T-helper 2 cell treated with Interferon-gamma antibody and Interleukin-4, amounts not matched to agents 5 μg/mL and 100 μg/mL, for 36 hours (primary cell): ENCODE measurements at regions not wholly inside any gene's neighbourhood (a gene's known extent, or its start where the extent isn't known, plus 50 kb on each side); places are given as distances from the start of the nearest gene placed in this dataset.
"Not testable (repeated sequence)": the region's sequence is repeated elsewhere in the genome, so short reads cannot be mapped to it uniquely, and the experiment has no call there.

Source experiments
- DNase-seq: peaks from one replicate; pipeline ENCODE4 v3.0.0; 2021; ENCODE audit warnings: low spot score
- H3K27ac Mint-ChIP-seq: one replicate; pipeline ENCODE4 v1.8.0; 2021; ENCODE audit warnings: mild to moderate bottlenecking, mixed read lengths
- H3K27me3 Mint-ChIP-seq: one replicate; pipeline ENCODE4 v1.8.0; 2021; ENCODE audit warnings: low read depth, mixed read lengths
- H3K36me3 Mint-ChIP-seq: one replicate; pipeline ENCODE4 v1.8.0; 2021; ENCODE audit warnings: low read depth, mixed read lengths
- H3K4me1 Mint-ChIP-seq: one replicate; pipeline ENCODE4 v1.8.0; 2021; ENCODE audit warnings: low read depth, mixed read lengths
- H3K4me3 Mint-ChIP-seq: one replicate; pipeline ENCODE4 v1.8.0; 2022; ENCODE audit warnings: mild to moderate bottlenecking, moderate library complexity, mixed read lengths
- H3K9me3 Mint-ChIP-seq: one replicate; pipeline ENCODE4 v1.8.0; 2021; ENCODE audit warnings: mixed read lengths

DNA sequence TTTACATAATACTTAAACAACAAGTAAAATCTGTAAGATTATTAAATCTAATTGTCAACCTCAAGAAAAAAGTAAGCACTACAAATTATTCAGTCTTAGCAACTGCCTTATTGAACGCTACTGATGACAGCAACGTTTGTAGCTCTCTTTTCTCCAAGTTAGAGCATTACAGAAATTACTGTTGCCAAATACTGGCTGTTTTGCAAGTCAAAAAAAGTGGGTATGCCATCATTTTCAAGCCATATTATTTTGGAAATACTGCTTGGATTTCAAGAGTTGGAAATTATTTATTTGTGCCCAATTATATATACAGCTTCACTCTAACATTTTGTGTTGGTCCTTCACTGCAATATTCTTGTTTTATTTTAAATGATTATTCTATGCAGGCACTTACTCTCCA is 221.7 kb downstream of the CXXC4 start:
- Mint-ChIP-seq H3K4me1 (no peaks in the 10 kb centered on the region), H3K36me3 (no peaks in the 10 kb centered on the region), H3K4me3 (no peak overlapping the region), H3K9me3 (peaks cover 3% of the 10 kb centered on the region), H3K27ac (no peak overlapping the region), H3K27me3 (no peaks in the 10 kb centered on the region)
- DNase-seq = no peak

DNA sequence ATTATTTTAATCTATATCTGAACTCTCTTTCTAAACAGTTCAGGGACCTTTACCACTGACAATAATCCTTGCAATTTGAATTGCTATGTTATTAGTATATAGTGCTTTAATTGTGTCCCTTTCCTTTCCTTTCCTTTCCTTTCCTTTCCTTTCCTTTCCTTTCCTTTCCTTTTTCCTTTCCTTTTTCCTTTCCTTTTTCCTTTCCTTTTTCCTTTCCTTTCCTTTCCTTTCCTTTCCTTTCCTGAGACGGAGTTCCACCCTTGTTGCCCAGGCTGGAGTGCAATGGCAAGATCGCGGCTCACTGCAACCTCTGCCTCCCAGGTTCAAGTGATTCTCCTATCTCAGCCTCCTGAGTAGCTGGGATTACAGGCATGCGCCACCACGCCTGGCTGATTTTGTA is 225.1 kb downstream of the CXXC4 start:
- not testable (repeated sequence) for H3K36me3 Mint-ChIP-seq, H3K27me3 Mint-ChIP-seq, H3K9me3 Mint-ChIP-seq, DNase-seq, H3K4me1 Mint-ChIP-seq, H3K4me3 Mint-ChIP-seq, H3K27ac Mint-ChIP-seq

DNA sequence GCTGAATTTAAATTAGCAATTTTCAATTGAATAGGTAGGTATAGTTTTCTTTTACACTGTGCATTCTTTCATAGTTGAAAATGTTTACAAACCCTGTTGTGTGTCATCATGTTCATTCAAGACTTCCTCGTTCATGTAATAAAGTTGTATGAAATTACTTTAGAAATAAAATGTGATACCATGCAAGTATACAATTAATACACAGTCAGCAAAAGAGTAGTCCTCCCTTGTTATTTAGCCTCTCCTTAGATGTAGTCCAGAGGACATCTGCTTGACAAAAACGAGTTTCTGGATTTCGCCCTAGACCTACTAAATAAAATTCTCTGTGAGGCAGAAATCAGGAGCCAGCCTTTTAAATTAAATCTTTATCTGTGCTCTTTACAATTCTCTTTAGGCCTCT is 231.6 kb downstream of the CXXC4 start:
- no peak for DNase-seq
- Mint-ChIP-seq H3K36me3 (no peaks in the 10 kb centered on the region), H3K9me3 (peaks cover 23% of the 10 kb centered on the region), H3K27ac (no peak overlapping the region), H3K27me3 (no peaks in the 10 kb centered on the region), H3K4me1 (no peaks in the 10 kb centered on the region), H3K4me3 (no peak overlapping the region)

DNA sequence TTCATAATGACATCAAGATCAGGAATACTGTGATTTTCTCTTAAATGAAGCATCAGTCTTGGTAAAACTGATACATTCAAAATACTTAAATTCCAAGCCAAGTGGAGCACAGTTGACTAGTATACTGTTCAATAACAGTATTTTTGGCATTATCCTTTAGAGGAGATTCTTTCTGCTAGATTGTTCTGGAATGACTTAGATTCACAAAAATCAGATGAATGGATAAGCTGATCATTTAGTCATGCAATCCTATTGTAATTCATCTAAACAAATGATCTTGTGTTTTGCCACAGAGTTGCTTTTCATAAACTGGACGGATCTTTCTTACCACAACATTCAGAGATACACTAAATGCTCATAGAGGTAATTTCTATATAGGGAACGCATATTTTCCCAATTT is 232.0 kb downstream of the CXXC4 start:
- Mint-ChIP-seq H3K9me3 (peaks cover 26% of the 10 kb centered on the region), H3K4me1 (no peaks in the 10 kb centered on the region), H3K36me3 (no peaks in the 10 kb centered on the region), H3K27ac (no peak overlapping the region), H3K27me3 (no peaks in the 10 kb centered on the region), H3K4me3 (no peak overlapping the region)
- DNase-seq = no peak

DNA sequence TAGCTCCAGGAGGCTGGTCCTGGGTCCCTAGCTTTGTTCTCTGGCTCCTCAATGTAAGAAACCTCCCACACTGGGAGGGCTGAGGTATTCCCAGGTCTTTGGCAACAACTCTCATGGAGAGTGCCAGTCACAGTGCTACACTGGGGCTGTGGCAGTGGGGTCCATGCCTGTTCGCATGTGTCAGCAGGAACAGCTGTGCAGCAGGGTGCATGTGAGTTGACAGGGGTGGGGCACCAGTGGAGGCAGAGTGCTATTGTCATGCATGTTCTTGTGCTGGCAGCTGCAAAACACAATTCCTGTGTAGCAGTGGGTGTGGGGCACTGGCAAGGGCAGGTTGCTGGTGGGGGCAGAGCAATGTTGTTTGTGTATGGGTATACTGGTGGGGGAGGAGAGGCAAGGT is 246.0 kb downstream of the CXXC4 start:
- Mint-ChIP-seq H3K4me1 (no peaks in the 10 kb centered on the region), H3K9me3 (peaks cover 23% of the 10 kb centered on the region), H3K27me3 (no peaks in the 10 kb centered on the region), H3K4me3 (no peak overlapping the region), H3K36me3 (no peaks in the 10 kb centered on the region), H3K27ac (no peak overlapping the region)
- DNase-seq = no peak

DNA sequence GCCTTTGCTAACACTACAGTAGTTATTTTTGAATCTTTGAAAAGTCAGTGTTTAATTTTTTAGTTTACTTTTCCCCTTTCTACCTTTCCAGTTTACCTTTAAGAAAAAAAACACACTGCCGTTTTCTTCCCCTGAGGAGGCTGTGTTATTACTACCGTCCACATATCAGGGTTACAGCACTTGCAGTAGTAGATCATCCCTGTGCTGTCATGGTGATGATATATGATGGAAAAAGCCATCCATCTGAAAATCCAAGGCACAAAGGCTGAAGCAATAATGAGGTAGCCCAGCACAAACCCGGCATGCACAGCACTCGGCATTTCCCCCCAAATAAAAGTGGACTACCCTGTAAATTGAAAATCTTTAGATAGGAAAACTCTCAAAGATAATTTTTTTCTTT is 258.7 kb downstream of the CXXC4 start:
- Mint-ChIP-seq H3K4me3 (no peak overlapping the region), H3K27ac (no peak overlapping the region), H3K27me3 (no peaks in the 10 kb centered on the region), H3K36me3 (no peaks in the 10 kb centered on the region), H3K4me1 (no peaks in the 10 kb centered on the region), H3K9me3 (peaks cover 8% of the 10 kb centered on the region)
- no peak for DNase-seq

DNA sequence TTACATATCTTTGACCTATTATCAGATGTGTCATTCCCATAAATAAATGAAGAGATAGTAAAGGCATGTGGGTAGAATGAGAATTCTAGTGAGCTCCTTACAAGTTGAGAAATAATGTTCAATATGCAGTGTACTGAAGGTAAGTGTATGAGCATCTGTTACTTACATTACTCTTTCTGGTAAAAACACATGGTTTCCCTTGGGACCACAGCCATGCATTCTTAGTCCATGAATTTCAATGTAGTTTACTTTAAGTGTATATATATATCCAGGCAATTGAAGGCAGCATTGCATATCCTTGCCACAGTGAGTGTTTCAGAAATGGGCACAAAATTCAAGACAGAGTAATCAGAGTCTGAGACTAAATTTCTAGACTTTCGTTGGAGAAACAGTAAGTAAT is 277.2 kb downstream of the CXXC4 start:
- Mint-ChIP-seq H3K36me3 (no peaks in the 10 kb centered on the region), H3K4me1 (no peaks in the 10 kb centered on the region), H3K9me3 (peaks cover 26% of the 10 kb centered on the region), H3K27ac (no peak overlapping the region), H3K27me3 (no peaks in the 10 kb centered on the region), H3K4me3 (no peak overlapping the region)
- no peak for DNase-seq

DNA sequence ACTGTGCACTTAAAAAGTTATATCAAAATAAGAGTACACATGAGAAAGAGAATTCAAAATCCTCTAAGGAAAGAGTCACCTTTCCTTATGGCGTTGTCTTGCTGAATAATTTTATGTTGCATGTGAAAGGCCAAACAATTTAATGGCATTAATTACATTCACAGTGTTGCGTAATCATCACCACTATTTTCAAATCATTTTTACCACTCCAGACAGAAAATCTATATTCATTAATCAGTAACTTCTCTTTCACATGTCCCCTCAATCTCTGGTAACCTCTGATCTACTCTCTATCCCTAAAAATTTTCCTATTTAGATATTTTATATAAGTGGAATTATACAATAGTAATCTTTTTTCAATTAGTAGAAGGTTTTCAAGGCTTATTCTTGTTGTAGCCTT is 283.0 kb downstream of the CXXC4 start:
- Mint-ChIP-seq H3K27ac (no peak overlapping the region), H3K36me3 (no peaks in the 10 kb centered on the region), H3K4me1 (no peaks in the 10 kb centered on the region), H3K4me3 (no peak overlapping the region), H3K27me3 (no peaks in the 10 kb centered on the region), H3K9me3 (peaks cover 23% of the 10 kb centered on the region)
- no peak for DNase-seq

DNA sequence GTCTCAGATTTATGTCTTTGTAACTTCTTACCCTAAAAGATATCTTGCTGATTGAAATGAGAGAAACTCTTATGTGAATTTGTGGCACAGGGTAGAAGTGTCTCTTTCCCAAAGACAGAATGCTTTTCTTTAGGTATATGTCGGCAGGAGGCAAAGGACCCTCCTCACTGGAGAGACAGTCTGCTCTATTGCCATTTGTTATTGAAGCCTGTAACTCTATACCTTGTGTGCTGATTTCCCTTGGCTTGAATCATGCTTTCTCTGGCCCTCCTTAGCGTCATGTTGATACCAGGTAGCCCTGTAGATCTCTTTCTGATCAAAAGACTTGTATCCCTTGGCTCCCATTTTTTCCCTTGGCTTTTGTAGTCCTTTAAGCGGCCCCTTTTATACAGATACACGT is 284.3 kb downstream of the CXXC4 start:
- H3K4me3 Mint-ChIP-seq = no peak overlapping the region
- H3K36me3 Mint-ChIP-seq = no peaks in the 10 kb centered on the region
- no peak for DNase-seq
- H3K27me3 Mint-ChIP-seq = no peaks in the 10 kb centered on the region
- no peak overlapping the region for H3K27ac Mint-ChIP-seq
- H3K9me3 Mint-ChIP-seq = peaks cover 18% of the 10 kb centered on the region
- no peaks in the 10 kb centered on the region for H3K4me1 Mint-ChIP-seq

DNA sequence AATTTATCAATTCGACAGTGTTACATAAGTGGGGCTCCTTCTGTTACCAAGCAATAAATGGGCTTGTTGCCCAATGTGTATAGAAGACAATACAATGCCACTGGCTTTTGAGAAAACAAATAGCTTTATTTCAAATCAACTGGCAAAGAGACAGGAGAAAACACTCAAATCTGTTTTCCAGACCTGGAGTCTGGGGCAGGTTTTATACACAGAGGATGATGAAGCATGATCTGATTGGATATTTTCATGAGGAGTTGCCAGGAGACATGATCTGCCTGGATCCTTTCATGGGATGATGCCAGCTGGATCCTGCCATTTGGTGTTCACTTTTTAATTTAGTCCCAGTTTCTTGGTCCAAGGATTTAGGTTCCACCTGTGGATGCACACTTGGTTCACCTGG is 287.9 kb downstream of the CXXC4 start:
- Mint-ChIP-seq H3K4me3 (no peak overlapping the region), H3K27ac (no peak overlapping the region), H3K27me3 (no peaks in the 10 kb centered on the region), H3K9me3 (peaks cover 9% of the 10 kb centered on the region), H3K4me1 (no peaks in the 10 kb centered on the region), H3K36me3 (no peaks in the 10 kb centered on the region)
- DNase-seq = no peak

DNA sequence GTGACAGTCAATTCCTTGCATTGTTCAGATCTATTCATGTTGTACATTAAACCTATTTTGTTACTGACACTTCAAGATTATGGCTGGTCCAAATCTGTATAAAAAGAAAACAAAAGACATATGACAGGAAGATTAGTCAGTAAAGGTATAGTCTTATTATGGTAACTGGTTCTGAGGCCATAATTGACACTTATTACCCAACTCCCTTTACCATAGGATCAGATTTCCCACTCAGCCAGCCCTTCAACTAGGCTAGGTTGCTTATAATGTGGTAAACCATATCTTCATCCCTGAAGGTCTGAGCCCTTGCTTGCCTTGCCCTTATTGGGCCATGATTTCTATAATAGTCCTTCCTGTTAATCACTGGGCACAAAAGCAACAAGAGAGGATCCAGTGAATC is 289.6 kb downstream of the CXXC4 start:
- no peak overlapping the region for H3K4me3 Mint-ChIP-seq
- peaks cover 13% of the 10 kb centered on the region for H3K9me3 Mint-ChIP-seq
- H3K4me1 Mint-ChIP-seq = no peaks in the 10 kb centered on the region
- no peak overlapping the region for H3K27ac Mint-ChIP-seq
- H3K36me3 Mint-ChIP-seq = no peaks in the 10 kb centered on the region
- no peaks in the 10 kb centered on the region for H3K27me3 Mint-ChIP-seq
- DNase-seq = no peak

DNA sequence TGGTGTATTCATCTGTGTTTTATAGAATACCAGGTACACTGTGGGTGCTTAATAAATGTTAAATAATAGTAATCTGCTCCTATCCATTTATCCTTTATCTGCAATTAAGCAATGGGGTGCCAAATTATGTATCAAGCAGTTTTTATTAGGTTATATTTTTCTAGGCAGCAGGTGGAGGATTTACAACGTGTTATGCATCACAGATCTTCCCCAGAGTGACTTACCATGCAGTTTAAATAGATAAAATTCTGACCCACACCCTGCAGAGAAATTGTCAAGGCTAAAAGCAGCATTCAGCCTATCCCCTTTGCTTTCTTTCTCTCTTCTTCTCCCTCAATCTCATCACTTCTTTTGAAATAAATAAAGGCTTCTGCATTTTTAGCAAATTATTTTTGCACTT is 306.4 kb downstream of the CXXC4 start:
- H3K27me3 Mint-ChIP-seq = no peaks in the 10 kb centered on the region
- DNase-seq = no peak
- no peaks in the 10 kb centered on the region for H3K36me3 Mint-ChIP-seq
- no peaks in the 10 kb centered on the region for H3K4me1 Mint-ChIP-seq
- no peaks in the 10 kb centered on the region for H3K9me3 Mint-ChIP-seq
- no peak overlapping the region for H3K4me3 Mint-ChIP-seq
- H3K27ac Mint-ChIP-seq = no peak overlapping the region

DNA sequence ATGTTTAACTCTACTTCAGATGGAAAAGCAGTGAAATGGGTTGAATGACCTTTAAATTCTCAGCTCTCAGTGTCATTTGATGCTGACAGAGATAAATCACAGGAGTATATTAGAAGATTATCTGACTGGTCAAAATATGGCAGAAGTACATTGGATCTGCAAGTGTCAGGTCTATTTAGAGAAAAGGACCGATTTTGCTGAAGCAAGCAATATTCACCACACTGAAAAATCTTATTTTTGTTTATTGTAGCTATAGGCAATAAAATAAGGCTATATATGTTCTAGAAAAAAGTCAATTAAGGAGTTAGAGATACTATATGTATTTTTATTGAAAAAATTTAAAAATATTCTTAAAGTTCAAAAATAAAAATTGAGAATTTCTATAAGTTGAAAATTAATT is 325.3 kb downstream of the CXXC4 start:
- no peaks in the 10 kb centered on the region for H3K36me3 Mint-ChIP-seq
- H3K27me3 Mint-ChIP-seq = no peaks in the 10 kb centered on the region
- H3K4me1 Mint-ChIP-seq = no peaks in the 10 kb centered on the region
- H3K27ac Mint-ChIP-seq = no peak overlapping the region
- DNase-seq = no peak
- H3K9me3 Mint-ChIP-seq = peaks cover 20% of the 10 kb centered on the region
- H3K4me3 Mint-ChIP-seq = no peak overlapping the region

DNA sequence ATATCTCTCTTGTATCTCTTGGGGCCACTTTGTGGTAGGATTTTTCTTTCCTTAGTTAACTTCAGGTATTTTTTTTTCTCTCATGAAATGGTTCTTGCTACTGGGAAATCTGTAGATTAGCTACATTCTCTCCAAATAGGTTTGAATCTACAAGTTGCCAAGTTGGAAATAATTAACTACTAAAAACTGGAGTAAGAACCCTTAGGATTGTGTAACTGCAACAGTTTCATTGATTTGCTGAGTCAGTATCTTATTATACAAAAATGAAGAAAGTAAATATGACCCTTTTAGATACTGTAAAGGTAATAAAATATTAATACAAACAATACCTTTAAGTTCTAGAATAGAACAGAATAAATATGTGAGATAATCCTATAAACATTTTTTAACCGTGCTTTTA is 327.9 kb downstream of the CXXC4 start:
- H3K4me1 Mint-ChIP-seq = no peaks in the 10 kb centered on the region
- H3K27ac Mint-ChIP-seq = no peak overlapping the region
- peaks cover 12% of the 10 kb centered on the region for H3K9me3 Mint-ChIP-seq
- no peak for DNase-seq
- H3K36me3 Mint-ChIP-seq = no peaks in the 10 kb centered on the region
- H3K4me3 Mint-ChIP-seq = no peak overlapping the region
- no peaks in the 10 kb centered on the region for H3K27me3 Mint-ChIP-seq

DNA sequence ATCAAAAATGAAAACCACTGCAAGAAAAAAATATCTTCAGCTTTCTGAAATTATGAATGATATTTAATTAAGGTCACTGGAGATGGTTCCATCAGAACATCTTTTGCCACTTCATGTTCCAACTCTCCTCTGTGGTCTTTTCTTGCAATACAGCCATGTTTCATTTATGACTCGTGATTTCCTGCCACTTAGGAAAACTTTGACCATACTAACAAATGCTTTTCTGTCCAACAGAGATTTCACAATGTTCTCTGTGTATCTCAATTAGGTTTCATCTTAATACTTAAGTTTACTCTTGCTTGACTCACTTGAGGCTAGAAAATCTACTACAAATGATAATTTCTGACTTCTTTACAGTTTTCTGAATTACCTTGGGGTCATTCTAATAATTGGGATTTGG is 330.9 kb downstream of the CXXC4 start:
- Mint-ChIP-seq H3K36me3 (no peaks in the 10 kb centered on the region), H3K4me1 (no peaks in the 10 kb centered on the region), H3K27ac (no peak overlapping the region), H3K9me3 (peaks cover 12% of the 10 kb centered on the region), H3K4me3 (no peak overlapping the region), H3K27me3 (no peaks in the 10 kb centered on the region)
- no peak for DNase-seq

DNA sequence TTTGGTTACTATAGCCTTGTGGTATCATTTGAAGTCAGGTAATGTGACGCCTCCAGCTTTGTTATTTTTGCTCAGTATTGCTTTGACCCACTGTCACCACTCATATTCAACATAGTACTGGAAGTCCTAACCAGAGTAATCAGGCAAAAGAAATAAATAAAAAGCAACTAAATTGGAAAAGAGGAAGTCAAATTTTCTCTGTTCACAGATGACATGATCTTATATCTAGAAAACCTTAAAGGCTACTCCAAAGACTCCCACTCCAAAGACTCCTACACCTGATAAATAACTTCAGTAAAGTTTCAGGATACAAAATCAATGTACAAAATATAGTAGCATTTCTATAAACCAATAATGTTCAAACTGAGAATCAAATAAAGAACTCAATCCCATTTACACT is 348.6 kb downstream of the CXXC4 start:
- H3K4me3 Mint-ChIP-seq = no peak overlapping the region
- DNase-seq = no peak
- no peaks in the 10 kb centered on the region for H3K36me3 Mint-ChIP-seq
- no peaks in the 10 kb centered on the region for H3K4me1 Mint-ChIP-seq
- no peak overlapping the region for H3K27ac Mint-ChIP-seq
- no peaks in the 10 kb centered on the region for H3K27me3 Mint-ChIP-seq
- peaks cover 30% of the 10 kb centered on the region for H3K9me3 Mint-ChIP-seq
